ENCODE measurements at regions not wholly inside any gene's neighbourhood (a gene's known extent, or its start where the extent isn't known, plus 50 kb on each side); places are given as distances from the start of the nearest gene placed in this dataset.
"Not testable (repeated sequence)": the region's sequence is repeated elsewhere in the genome, so short reads cannot be mapped to it uniquely, and the experiment has no call there.

- in situ Hi-C loops (cut with HindIII; ENCODE audit: low pct_unique_long_range_greater_than_20kb, low sequenced_read_pairs) = loop anchor here (25.0 kb wide), 1 partner anchor 104 kb away; no protein-coding TSS in a partner anchor
- DNase-seq (ENCODE audit: low read depth, low spot score) = peak; percentile 73
These were observed 302.5 kb upstream of the ATP11B start for GRCh38 chr3:182490596-182491491.

DNA sequence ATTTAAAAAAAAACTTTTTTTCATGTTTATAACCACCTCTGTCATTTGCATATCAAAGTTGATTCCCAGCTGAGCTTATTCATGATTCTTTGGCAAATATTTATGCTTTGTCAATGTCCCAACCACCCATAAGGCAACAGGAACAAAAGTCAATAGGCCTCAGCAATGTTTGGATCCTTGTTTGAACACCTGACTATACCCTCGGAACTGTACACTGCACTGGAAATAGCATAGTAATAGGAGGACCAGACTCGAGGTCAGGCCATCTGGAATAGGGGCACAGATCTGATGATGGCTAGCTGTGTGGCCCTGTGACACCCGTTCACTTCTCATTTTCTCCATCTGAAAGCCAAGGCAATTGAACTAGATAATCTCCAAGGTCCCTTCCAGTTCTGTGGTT lies 301.7 kb upstream of the ATP11B start:
- in situ Hi-C loops (cut with HindIII; ENCODE audit: low pct_unique_long_range_greater_than_20kb, low sequenced_read_pairs) = loop anchor here (25.0 kb wide), 1 partner anchor 104 kb away; no protein-coding TSS in a partner anchor
- no peak for DNase-seq (ENCODE audit: low read depth, low spot score)

DNA sequence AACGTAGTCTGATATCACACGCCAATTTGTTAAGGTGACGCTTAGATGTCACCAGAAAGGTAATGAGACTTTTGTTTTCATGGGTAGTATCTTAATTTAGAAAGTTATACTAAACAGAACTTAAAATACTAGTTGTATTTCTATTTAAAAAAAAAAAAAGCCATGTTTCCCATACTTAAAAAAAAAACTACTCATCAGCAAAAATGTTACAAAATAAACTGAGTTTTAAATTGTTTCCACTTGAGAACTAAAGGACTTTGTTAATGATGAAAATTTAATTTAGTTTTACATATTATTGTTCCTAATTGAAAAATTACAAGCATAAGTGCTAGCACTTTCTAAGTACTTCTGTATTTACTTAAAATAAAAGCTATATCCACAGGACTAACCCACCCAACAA lies 300.8 kb upstream of the ATP11B start:
- in situ Hi-C loops (cut with HindIII; ENCODE audit: low pct_unique_long_range_greater_than_20kb, low sequenced_read_pairs) = loop anchor here (25.0 kb wide), 1 partner anchor 105 kb away; no protein-coding TSS in a partner anchor
- no peak for DNase-seq (ENCODE audit: low read depth, low spot score)

DNA sequence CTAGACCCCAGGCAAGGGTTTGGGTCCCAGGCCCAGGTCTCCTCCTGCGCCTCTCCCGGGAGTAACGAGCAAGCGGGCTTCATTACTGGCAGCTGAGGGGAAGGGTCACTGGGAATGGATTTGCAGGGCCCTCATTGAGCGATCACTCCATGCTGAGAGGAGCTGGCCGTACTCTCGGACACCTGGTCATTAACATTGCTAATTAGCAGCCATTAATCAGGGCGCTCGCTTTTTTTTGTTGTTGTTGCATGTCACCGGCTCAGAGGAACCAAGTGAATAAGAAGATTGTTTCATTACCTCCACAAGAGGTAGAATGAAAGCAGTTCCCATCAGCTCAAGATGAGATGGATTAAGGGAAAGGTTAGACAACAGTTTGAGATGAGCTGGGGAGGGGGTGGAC lies 293.0 kb upstream of the ATP11B start:
- in situ Hi-C loops (cut with HindIII; ENCODE audit: low pct_unique_long_range_greater_than_20kb, low sequenced_read_pairs) = no loop called here
- DNase-seq (ENCODE audit: low read depth, low spot score) = no peak

GRCh38 chr3:182501856-182502255 lies 291.4 kb upstream of the ATP11B start:
- DNase-seq (ENCODE audit: low read depth, low spot score) = no peak
- in situ Hi-C loops (cut with HindIII; ENCODE audit: low pct_unique_long_range_greater_than_20kb, low sequenced_read_pairs) = no loop called here

DNA sequence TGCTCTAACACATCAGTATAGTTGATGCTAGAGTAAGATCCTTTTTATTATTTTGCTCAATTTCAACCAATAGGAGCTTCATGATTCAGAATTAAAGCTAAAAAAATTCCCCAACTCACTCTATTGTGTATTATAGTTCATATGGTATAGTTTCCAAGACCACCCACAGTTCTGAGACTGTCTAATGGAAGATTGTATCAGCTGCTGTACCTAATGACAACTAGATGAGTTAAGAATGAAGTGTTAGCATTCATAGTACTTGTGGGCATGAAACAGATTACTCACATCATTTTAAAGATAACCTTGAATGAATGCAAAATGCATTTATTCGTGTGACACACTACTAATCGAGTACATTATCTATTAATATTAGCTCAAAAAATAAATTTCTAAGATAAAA lies 289.9 kb upstream of the ATP11B start:
- in situ Hi-C loops (cut with HindIII; ENCODE audit: low pct_unique_long_range_greater_than_20kb, low sequenced_read_pairs) = no loop called here

GRCh38 chr3:182508919-182509711 lies 284.2 kb upstream of the ATP11B start:
- no peak for DNase-seq (ENCODE audit: low read depth, low spot score)
- in situ Hi-C loops (cut with HindIII; ENCODE audit: low pct_unique_long_range_greater_than_20kb, low sequenced_read_pairs) = no loop called here

More for the DNA sequence above, 289.9 kb upstream of the ATP11B start:
- DNase-seq (ENCODE audit: low read depth, low spot score) = no peak

- DNase-seq (ENCODE audit: low read depth, low spot score) = peak; percentile 5
- in situ Hi-C loops (cut with HindIII; ENCODE audit: low pct_unique_long_range_greater_than_20kb, low sequenced_read_pairs) = no loop called here
These were observed 283.4 kb upstream of the ATP11B start for GRCh38 chr3:182509844-182510460.

DNA sequence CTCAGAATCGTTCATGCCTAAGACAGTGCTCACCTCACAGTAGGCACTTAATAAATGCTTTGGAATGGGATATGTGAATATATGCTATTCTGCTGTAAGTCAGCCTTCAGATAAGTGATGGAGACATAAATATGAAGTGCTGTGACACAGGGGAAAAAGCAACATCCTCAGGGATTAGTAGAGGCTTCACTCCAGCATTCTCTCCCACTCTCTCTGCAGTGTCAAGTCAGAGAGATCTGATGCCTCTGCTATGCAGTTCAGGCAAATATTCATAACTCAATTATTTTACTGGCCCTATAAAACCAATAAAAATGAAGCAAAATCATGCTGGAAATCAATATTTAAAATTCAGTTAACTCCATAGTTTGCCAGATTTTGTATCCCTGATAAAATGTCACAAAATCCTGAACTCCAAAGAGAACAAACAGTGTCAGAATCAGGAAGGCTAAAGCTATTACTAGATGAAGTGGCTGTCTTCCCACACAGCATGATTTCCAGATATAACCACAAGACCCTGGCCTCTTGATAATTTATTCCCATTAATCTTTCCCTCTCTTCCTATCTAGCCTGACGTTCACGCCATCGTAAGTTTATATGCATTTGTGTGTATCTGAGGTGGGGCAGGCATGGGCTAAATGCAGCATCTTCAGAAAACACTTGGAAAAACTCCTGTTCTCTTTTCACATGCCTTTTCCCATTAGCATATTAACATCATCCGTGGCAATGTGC lies 278.9 kb upstream of the ATP11B start:
- DNase-seq (ENCODE audit: low read depth, low spot score) = no peak
- in situ Hi-C loops (cut with HindIII; ENCODE audit: low pct_unique_long_range_greater_than_20kb, low sequenced_read_pairs) = no loop called here

DNA sequence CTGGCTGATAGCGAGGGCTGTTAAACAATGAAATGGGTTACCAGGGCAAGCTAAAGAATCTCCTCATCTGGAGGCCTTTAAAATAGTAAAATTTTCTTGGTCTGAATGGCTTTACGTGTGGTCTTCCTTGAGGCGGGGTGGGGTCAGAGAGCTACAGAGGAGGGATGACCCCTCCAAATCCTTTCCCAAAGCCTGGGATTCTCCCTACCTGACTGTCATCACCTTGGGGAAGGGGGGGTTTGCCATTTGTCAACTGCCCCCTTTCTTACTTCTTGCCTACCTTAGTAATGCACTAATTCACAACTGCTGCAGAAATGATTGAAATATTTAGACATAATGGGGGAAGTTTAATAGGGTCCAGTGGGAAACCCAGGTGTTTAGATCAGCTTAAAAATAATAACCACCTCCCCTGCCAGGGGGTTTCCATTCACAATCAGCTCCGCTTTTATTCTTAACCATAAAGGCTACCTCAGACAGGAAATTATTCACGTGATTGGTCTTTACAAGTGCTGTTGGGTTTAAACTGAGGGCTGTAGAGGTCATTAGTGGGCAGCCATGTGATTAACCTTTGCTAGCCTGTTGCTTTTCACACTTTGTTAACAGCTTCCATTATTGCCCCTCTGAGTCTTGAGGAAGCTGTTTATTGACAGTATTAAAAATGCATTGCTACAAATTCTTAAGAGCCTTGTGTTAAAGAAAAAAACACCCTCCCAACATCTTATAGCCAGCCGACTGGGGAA lies 276.5 kb upstream of the ATP11B start:
- in situ Hi-C loops (cut with HindIII; ENCODE audit: low pct_unique_long_range_greater_than_20kb, low sequenced_read_pairs) = no loop called here
- no peak for DNase-seq (ENCODE audit: low read depth, low spot score)

GRCh38 chr3:182519569-182519968 lies 273.7 kb upstream of the ATP11B start:
- DNase-seq (ENCODE audit: low read depth, low spot score) = no peak
- in situ Hi-C loops (cut with HindIII; ENCODE audit: low pct_unique_long_range_greater_than_20kb, low sequenced_read_pairs) = no loop called here

- in situ Hi-C loops (cut with HindIII; ENCODE audit: low pct_unique_long_range_greater_than_20kb, low sequenced_read_pairs) = no loop called here
- DNase-seq (ENCODE audit: low read depth, low spot score) = no peak
These were observed 272.0 kb upstream of the ATP11B start for GRCh38 chr3:182521339-182521738.

- DNase-seq (ENCODE audit: low read depth, low spot score); in situ Hi-C loops (cut with HindIII; ENCODE audit: low pct_unique_long_range_greater_than_20kb, low sequenced_read_pairs): not testable (repeated sequence)
These were observed 269.9 kb upstream of the ATP11B start for GRCh38 chr3:182523424-182523823.

- in situ Hi-C loops (cut with HindIII; ENCODE audit: low pct_unique_long_range_greater_than_20kb, low sequenced_read_pairs) = no loop called here
- DNase-seq (ENCODE audit: low read depth, low spot score) = no peak
These were observed 269.5 kb upstream of the ATP11B start for GRCh38 chr3:182523836-182524235.

GRCh38 chr3:182524711-182525401 lies 268.4 kb upstream of the ATP11B start:
- peak; percentile 98 for DNase-seq (ENCODE audit: low read depth, low spot score)
- in situ Hi-C loops (cut with HindIII; ENCODE audit: low pct_unique_long_range_greater_than_20kb, low sequenced_read_pairs) = no loop called here

GRCh38 chr3:182525766-182526374 lies 267.4 kb upstream of the ATP11B start:
- in situ Hi-C loops (cut with HindIII; ENCODE audit: low pct_unique_long_range_greater_than_20kb, low sequenced_read_pairs) = no loop called here
- DNase-seq (ENCODE audit: low read depth, low spot score) = no peak

All from SK-MEL-5 (cell line).